Activated B cell treated with CpG ODN at 0.5 μM for 24 hours (primary cell): ENCODE measurements at regions not wholly inside any gene's neighbourhood (a gene's known extent, or its start where the extent isn't known, plus 50 kb on each side); places are given as distances from the start of the nearest gene placed in this dataset.

Experiments
- ATAC-seq: fragments of 200-7000 bp; cut with Tn5 transposase; one replicate; pipeline ENCODE4 v1.10.0; 2021; ENCODE audit warnings: low read depth, mild to moderate bottlenecking, moderate library complexity
- CTCF ChIA-PET: fragments of 350-600 bp; sonication (Branson Sonifier 250); formaldehyde crosslinking; loops from one replicate; lab custom pipeline; 2021; ENCODE audit warnings: antibody characterized with exemption; lab: Charles Lee
- POLR2A ChIA-PET: fragments of 350-600 bp; sonication (Branson Sonifier 250); formaldehyde crosslinking; loops from one replicate; lab custom pipeline; 2021; ENCODE audit warnings: antibody characterized with exemption; lab: Charles Lee
- DNase-seq: peaks from one replicate; pipeline ENCODE4 v3.0.0; 2022
- H3K27ac Mint-ChIP-seq: one replicate; pipeline ENCODE4 v1.8.0; 2020; ENCODE audit warnings: mixed read lengths
- H3K27me3 Mint-ChIP-seq: one replicate; pipeline ENCODE4 v1.8.0; 2021; ENCODE audit warnings: mixed read lengths
- H3K36me3 Mint-ChIP-seq: one replicate; pipeline ENCODE4 v1.8.0; 2021; ENCODE audit warnings: low read depth, mixed read lengths
- H3K4me1 Mint-ChIP-seq: one replicate; pipeline ENCODE4 v1.8.0; 2021; ENCODE audit warnings: mixed read lengths
- H3K4me3 Mint-ChIP-seq: one replicate; pipeline ENCODE4 v1.8.0; 2020; ENCODE audit warnings: mild to moderate bottlenecking, mixed read lengths
- H3K9me3 Mint-ChIP-seq: one replicate; pipeline ENCODE4 v1.8.0; 2020; ENCODE audit warnings: mixed read lengths
- intact Hi-C: fragments of 100-400 bp; cut with micrococcal nuclease; formaldehyde crosslinking; loops from one replicate; pipeline ENCODE4 v1.15.1; 2024
- TF ChIP-seq, protein P1 (sequence below): fragments of 200-600 bp; IDR thresholded peaks from one replicate; pipeline ENCODE4 v1.8.0; 2022; ENCODE audit warnings: antibody characterized with exemption, mild to moderate bottlenecking

DNA sequence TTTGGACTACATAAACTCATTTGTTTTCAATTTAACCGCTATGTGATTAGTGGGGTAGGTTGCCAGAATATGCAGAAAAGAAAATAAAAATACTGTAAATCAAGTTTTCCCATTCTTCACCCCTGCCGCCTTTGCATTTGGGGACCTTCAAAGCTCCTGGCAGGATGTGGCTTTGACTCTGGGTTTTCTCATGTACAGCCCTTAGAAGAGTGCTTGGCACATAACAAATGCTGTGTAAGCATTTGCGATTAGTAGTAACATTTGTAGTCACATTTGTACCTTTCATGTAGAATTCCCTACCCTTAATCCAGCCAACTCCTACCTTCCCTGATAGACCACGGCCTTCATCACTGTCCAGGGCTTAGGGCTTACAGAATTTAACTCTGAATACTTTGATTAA lies 262.6 kb downstream of the MREG start:
- TF ChIP-seq, protein P1, sequence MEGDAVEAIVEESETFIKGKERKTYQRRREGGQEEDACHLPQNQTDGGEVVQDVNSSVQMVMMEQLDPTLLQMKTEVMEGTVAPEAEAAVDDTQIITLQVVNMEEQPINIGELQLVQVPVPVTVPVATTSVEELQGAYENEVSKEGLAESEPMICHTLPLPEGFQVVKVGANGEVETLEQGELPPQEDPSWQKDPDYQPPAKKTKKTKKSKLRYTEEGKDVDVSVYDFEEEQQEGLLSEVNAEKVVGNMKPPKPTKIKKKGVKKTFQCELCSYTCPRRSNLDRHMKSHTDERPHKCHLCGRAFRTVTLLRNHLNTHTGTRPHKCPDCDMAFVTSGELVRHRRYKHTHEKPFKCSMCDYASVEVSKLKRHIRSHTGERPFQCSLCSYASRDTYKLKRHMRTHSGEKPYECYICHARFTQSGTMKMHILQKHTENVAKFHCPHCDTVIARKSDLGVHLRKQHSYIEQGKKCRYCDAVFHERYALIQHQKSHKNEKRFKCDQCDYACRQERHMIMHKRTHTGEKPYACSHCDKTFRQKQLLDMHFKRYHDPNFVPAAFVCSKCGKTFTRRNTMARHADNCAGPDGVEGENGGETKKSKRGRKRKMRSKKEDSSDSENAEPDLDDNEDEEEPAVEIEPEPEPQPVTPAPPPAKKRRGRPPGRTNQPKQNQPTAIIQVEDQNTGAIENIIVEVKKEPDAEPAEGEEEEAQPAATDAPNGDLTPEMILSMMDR, result no peak
- H3K36me3 Mint-ChIP-seq, result no peaks in the 10 kb centered on the region
- peaks cover 4% of the 10 kb centered on the region for H3K27me3 Mint-ChIP-seq
- H3K9me3 Mint-ChIP-seq, result no peaks in the 10 kb centered on the region
- intact Hi-C loops, result no loop called here
- no peaks in the 10 kb centered on the region for H3K4me1 Mint-ChIP-seq
- ATAC-seq (no peak), DNase-seq (no peak)
- no peak overlapping the region for H3K4me3 Mint-ChIP-seq
- ChIA-PET POLR2A (no interaction called here), CTCF (no interaction called here)
- H3K27ac Mint-ChIP-seq, result no peak overlapping the region

- intact Hi-C loops, result no loop called here
- H3K4me1 Mint-ChIP-seq, result no peaks in the 10 kb centered on the region
- no peak for ATAC-seq
- no peak overlapping the region for H3K4me3 Mint-ChIP-seq
- H3K27ac Mint-ChIP-seq, result no peak overlapping the region
- TF ChIP-seq, protein P1, result no peak
- ChIA-PET CTCF (interaction anchor here (0.6 kb wide), 1 partner anchor 480 kb away, joined by 3 read pairs; no protein-coding TSS in a partner anchor), POLR2A (no interaction called here)
- no peaks in the 10 kb centered on the region for H3K9me3 Mint-ChIP-seq
- no peak for DNase-seq
- no peaks in the 10 kb centered on the region for H3K36me3 Mint-ChIP-seq
- peaks cover 4% of the 10 kb centered on the region for H3K27me3 Mint-ChIP-seq
Observed at GRCh38 chr2:215749092-215749957, 264.0 kb downstream of the MREG start.

DNA sequence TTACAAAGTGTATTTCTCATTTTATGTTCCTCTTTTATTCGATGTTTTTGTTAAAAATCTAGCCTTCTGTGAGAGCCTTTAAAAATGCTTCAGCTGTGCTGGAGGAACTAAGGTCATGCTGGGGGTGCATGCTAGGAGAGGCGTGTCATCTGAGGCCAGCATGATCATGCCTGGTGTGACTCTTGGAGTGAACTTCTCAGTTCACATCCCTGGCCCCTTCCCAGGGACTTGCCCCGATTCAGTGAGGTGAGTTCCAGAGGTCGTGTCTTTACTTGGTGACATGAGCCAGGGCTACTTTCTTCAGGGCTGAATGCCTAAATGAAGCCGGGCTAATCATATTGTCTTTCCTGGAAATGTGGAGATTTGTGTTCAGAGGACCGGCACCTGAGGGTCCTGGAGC lies 264.9 kb downstream of the MREG start:
- intact Hi-C loops, result no loop called here
- Mint-ChIP-seq H3K4me1 (no peaks in the 10 kb centered on the region), H3K27ac (no peak overlapping the region), H3K36me3 (no peaks in the 10 kb centered on the region), H3K9me3 (no peaks in the 10 kb centered on the region), H3K4me3 (no peak overlapping the region), H3K27me3 (peaks cover 4% of the 10 kb centered on the region)
- ATAC-seq, result no peak
- TF ChIP-seq, protein P1, result no peak
- ChIA-PET CTCF (no interaction called here), POLR2A (no interaction called here)
- DNase-seq, result no peak

DNA sequence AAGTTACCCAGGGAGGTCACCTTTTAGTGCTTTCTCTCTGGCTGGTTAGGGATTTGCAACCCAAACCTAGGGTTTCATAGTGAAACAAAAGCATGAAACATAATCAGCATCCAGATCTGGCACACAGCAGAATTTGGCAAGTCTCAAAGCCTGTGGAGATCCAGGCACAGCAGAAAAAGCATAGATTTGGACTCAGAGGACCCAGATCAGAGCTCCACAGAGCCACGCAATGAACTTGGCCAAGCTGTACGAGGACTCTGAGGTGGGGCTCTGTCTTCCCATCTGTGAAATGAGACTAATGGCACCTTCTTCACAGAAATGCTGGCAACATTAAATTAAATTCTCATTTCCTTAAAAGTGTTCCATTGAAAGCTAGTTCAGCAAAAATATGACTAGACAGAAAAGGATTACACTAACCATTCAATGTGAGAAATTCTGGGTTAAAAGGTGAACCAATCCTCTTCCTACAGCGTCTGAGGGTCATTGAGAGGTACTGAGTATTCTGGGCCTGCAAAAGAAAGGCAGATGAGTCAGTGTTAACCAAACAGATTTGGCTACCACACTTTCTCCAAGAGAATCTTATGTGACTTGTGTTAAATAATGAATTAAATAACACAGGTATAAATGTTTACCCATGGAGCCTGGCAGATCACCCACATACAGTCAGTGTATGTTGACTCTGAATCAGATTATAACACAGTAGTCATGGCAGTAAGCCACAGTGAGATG lies 266.3 kb downstream of the MREG start:
- no peak overlapping the region for H3K4me3 Mint-ChIP-seq

More for the DNA sequence above, 266.3 kb downstream of the MREG start:
- TF ChIP-seq, protein P1, result no peak
- CTCF ChIA-PET, result no interaction called here
- H3K9me3 Mint-ChIP-seq, result no peaks in the 10 kb centered on the region
- POLR2A ChIA-PET, result no interaction called here
- no peak overlapping the region for H3K27ac Mint-ChIP-seq
- peaks cover 4% of the 10 kb centered on the region for H3K27me3 Mint-ChIP-seq
- no peak for ATAC-seq
- intact Hi-C loops, result no loop called here
- no peaks in the 10 kb centered on the region for H3K36me3 Mint-ChIP-seq
- no peak for DNase-seq
- no peaks in the 10 kb centered on the region for H3K4me1 Mint-ChIP-seq
